ENCODE measurements at regions not wholly inside any gene's neighbourhood (a gene's known extent, or its start where the extent isn't known, plus 50 kb on each side); places are given as distances from the start of the nearest gene placed in this dataset.
"Not testable (repeated sequence)": the region's sequence is repeated elsewhere in the genome, so short reads cannot be mapped to it uniquely, and the experiment has no call there.

- H3K4me3 ChIP-seq: no peak overlapping the region
- no peaks in the 10 kb centered on the region for H3K9me3 ChIP-seq
- no peak overlapping the region for H3K4me2 ChIP-seq
- H3K4me1 ChIP-seq: no peaks in the 10 kb centered on the region
- H3K36me3 ChIP-seq: no peaks in the 10 kb centered on the region
- no peaks in the 10 kb centered on the region for H3K27me3 ChIP-seq
- H3K27ac ChIP-seq: no peak overlapping the region
- H4K20me1 ChIP-seq: no peaks in the 10 kb centered on the region
- no peak overlapping the region for H3K9ac ChIP-seq
- no peak for TF ChIP-seq Cebpa-rat (IDR thresholded peaks at IDR 0.05)
These were observed 146.3 kb downstream of the CETN3 start for GRCh38 chr5:90263102-90263820.

- Histone ChIP-seq H4K20me1 (no peaks in the 10 kb centered on the region), H3K27me3 (no peaks in the 10 kb centered on the region), H3K27ac (no peak overlapping the region), H3K4me3 (no peak overlapping the region), H3K4me1 (no peaks in the 10 kb centered on the region), H3K4me2 (no peak overlapping the region), H3K36me3 (no peaks in the 10 kb centered on the region), H3K9ac (no peak overlapping the region), H3K9me3 (no peaks in the 10 kb centered on the region)
- TF ChIP-seq Cebpa-rat (IDR thresholded peaks at IDR 0.05): no peak
These were observed 158.1 kb downstream of the CETN3 start for GRCh38 chr5:90251447-90251846.

- Histone ChIP-seq H3K27ac (no peak overlapping the region), H3K4me1 (no peaks in the 10 kb centered on the region), H3K4me3 (no peak overlapping the region), H3K9me3 (no peaks in the 10 kb centered on the region), H3K9ac (no peak overlapping the region), H3K36me3 (no peaks in the 10 kb centered on the region), H3K4me2 (no peak overlapping the region), H4K20me1 (no peaks in the 10 kb centered on the region), H3K27me3 (no peaks in the 10 kb centered on the region)
- no peak for TF ChIP-seq Cebpa-rat (IDR thresholded peaks at IDR 0.05)
These were observed 160.9 kb downstream of the CETN3 start for GRCh38 chr5:90248640-90249039.

GRCh38 chr5:90243848-90244247 is 165.7 kb downstream of the CETN3 start:
- H3K4me3 ChIP-seq, H3K27ac ChIP-seq, H4K20me1 ChIP-seq, H3K9me3 ChIP-seq, H3K4me1 ChIP-seq, H3K9ac ChIP-seq, H3K27me3 ChIP-seq, H3K36me3 ChIP-seq, H3K4me2 ChIP-seq: not testable (repeated sequence)

- no peaks in the 10 kb centered on the region for H3K9me3 ChIP-seq
- no peaks in the 10 kb centered on the region for H3K36me3 ChIP-seq
- H3K4me2 ChIP-seq: no peak overlapping the region
- no peak overlapping the region for H3K4me3 ChIP-seq
- no peaks in the 10 kb centered on the region for H3K27me3 ChIP-seq
- H3K4me1 ChIP-seq: no peaks in the 10 kb centered on the region
- no peak overlapping the region for H3K27ac ChIP-seq
- H3K9ac ChIP-seq: no peak overlapping the region
- no peak for TF ChIP-seq Cebpa-rat (IDR thresholded peaks at IDR 0.05)
- no peaks in the 10 kb centered on the region for H4K20me1 ChIP-seq
These were observed 176.1 kb downstream of the CETN3 start for GRCh38 chr5:90233476-90233875.

- no peak overlapping the region for H3K9ac ChIP-seq
- no peak overlapping the region for H3K27ac ChIP-seq
- no peaks in the 10 kb centered on the region for H3K4me1 ChIP-seq
- H4K20me1 ChIP-seq: no peaks in the 10 kb centered on the region
- H3K36me3 ChIP-seq: no peaks in the 10 kb centered on the region
- H3K4me2 ChIP-seq: no peak overlapping the region
- no peaks in the 10 kb centered on the region for H3K27me3 ChIP-seq
- no peaks in the 10 kb centered on the region for H3K9me3 ChIP-seq
- no peak for TF ChIP-seq Cebpa-rat (IDR thresholded peaks at IDR 0.05)
- H3K4me3 ChIP-seq: no peak overlapping the region
These were observed 177.9 kb downstream of the CETN3 start for GRCh38 chr5:90231688-90232087.

GRCh38 chr5:90227683-90228082 is 181.9 kb downstream of the CETN3 start:
- H4K20me1 ChIP-seq: no peaks in the 10 kb centered on the region
- H3K9ac ChIP-seq: no peak overlapping the region
- H3K4me2 ChIP-seq: no peak overlapping the region
- peaks cover 6% of the 10 kb centered on the region; the same call in 1 of the 2 replicates for H3K4me1 ChIP-seq
- no peak for TF ChIP-seq Cebpa-rat (IDR thresholded peaks at IDR 0.05)
- H3K27ac ChIP-seq: no peak overlapping the region
- no peak overlapping the region for H3K4me3 ChIP-seq
- no peaks in the 10 kb centered on the region for H3K9me3 ChIP-seq
- no peaks in the 10 kb centered on the region for H3K27me3 ChIP-seq
- H3K36me3 ChIP-seq: no peaks in the 10 kb centered on the region

GRCh38 chr5:90226433-90227099 is 183.0 kb downstream of the CETN3 start:
- H3K27me3 ChIP-seq: no peaks in the 10 kb centered on the region
- H3K4me1 ChIP-seq: peaks cover 6% of the 10 kb centered on the region; the same call in 1 of the 2 replicates
- no peaks in the 10 kb centered on the region for H4K20me1 ChIP-seq
- no peak overlapping the region for H3K4me3 ChIP-seq
- H3K36me3 ChIP-seq: no peaks in the 10 kb centered on the region
- no peak for TF ChIP-seq Cebpa-rat (IDR thresholded peaks at IDR 0.05)
- H3K4me2 ChIP-seq: no peak overlapping the region
- no peak overlapping the region for H3K9ac ChIP-seq
- no peaks in the 10 kb centered on the region for H3K9me3 ChIP-seq
- no peak overlapping the region for H3K27ac ChIP-seq

GRCh38 chr5:90224342-90224741 is 185.2 kb downstream of the CETN3 start:
- H3K27me3 ChIP-seq: no peaks in the 10 kb centered on the region
- no peaks in the 10 kb centered on the region for H3K9me3 ChIP-seq
- no peak overlapping the region for H3K27ac ChIP-seq
- H3K36me3 ChIP-seq: no peaks in the 10 kb centered on the region
- H4K20me1 ChIP-seq: no peaks in the 10 kb centered on the region
- H3K9ac ChIP-seq: no peak overlapping the region
- H3K4me2 ChIP-seq: no peak overlapping the region
- H3K4me3 ChIP-seq: no peak overlapping the region
- H3K4me1 ChIP-seq: peaks cover 18% of the 10 kb centered on the region
- TF ChIP-seq Cebpa-rat (IDR thresholded peaks at IDR 0.05): no peak

- Histone ChIP-seq H4K20me1 (no peaks in the 10 kb centered on the region), H3K27ac (no peak overlapping the region), H3K27me3 (no peaks in the 10 kb centered on the region), H3K4me1 (peaks cover 18% of the 10 kb centered on the region), H3K36me3 (no peaks in the 10 kb centered on the region), H3K4me3 (no peak overlapping the region), H3K9ac (no peak overlapping the region), H3K9me3 (no peaks in the 10 kb centered on the region), H3K4me2 (no peak overlapping the region)
- no peak for TF ChIP-seq Cebpa-rat (IDR thresholded peaks at IDR 0.05)
These were observed 185.8 kb downstream of the CETN3 start for GRCh38 chr5:90223756-90224155.
